PC-3 (cell line): ENCODE measurements at regions not wholly inside any gene's neighbourhood (a gene's known extent, or its start where the extent isn't known, plus 50 kb on each side); places are given as distances from the start of the nearest gene placed in this dataset.

Experiments used
- ATAC-seq: fragments of 200-7000 bp; cut with Tn5 transposase; 2 replicates; pipeline ENCODE4 v1.9.1; 2020; ENCODE audit warnings: mild to moderate bottlenecking, moderate library complexity
- BruUV-seq: library from RNA; stranded (reverse); fragments of 400-500 nt; replicated peaks from 2 replicates; lab custom pipeline; 2021; lab: Mats Ljungman, UMichigan
- CTCF ChIA-PET: fragments of 300-600 bp; sonication (Branson Sonifier 250); formaldehyde crosslinking; loops from one replicate; lab custom pipeline; 2022; ENCODE audit warnings: antibody characterized with exemption; lab: Charles Lee
- POLR2A ChIA-PET: fragments of 300-600 bp; sonication (Branson Sonifier 250); formaldehyde crosslinking; loops from one replicate; lab custom pipeline; 2022; ENCODE audit warnings: antibody characterized with exemption; ENCODE audit not compliant: unreplicated experiment; lab: Charles Lee
- DNase-seq: peaks from one replicate; pipeline ENCODE4 v3.0.0-alpha.2; 2015
- H2AFZ ChIP-seq: fragments of 300-600 bp; sonication (generic); 2 replicates; pipeline ENCODE4 v1.6.0; 2016; ENCODE audit warnings: antibody characterized with exemption, low read length
- H3F3A ChIP-seq: fragments of 300-600 bp; sonication (generic); one replicate; pipeline ENCODE4 v1.6.0; 2017; ENCODE audit warnings: antibody characterized with exemption, low read length, control low read depth, mild to moderate bottlenecking; ENCODE audit not compliant: unreplicated experiment
- H3K27ac ChIP-seq: fragments of 300-600 bp; sonication (generic); 2 replicates; pipeline ENCODE4 v1.5.1; 2016; ENCODE audit warnings: mild to moderate bottlenecking, low read length
- H3K27me3 ChIP-seq: fragments of 300-600 bp; sonication (generic); 2 replicates; pipeline ENCODE4 v1.6.1; 2016; ENCODE audit warnings: low read length, mixed read lengths
- H3K36me3 ChIP-seq: fragments of 300-600 bp; sonication (generic); 2 replicates; pipeline ENCODE4 v1.6.1; 2016; ENCODE audit warnings: low read depth, mixed run types, low read length, mixed read lengths
- H3K4me1 ChIP-seq: fragments of 300-600 bp; sonication (generic); 2 replicates; pipeline ENCODE4 v1.5.1; 2016; ENCODE audit warnings: low read length; ENCODE audit not compliant: insufficient read depth
- H3K4me2 ChIP-seq: fragments of 300-600 bp; sonication (generic); 2 replicates; pipeline ENCODE4 v1.6.0; 2016; ENCODE audit warnings: low read length
- H3K4me3 ChIP-seq: fragments of 300-600 bp; sonication (generic); 2 replicates; pipeline ENCODE4 v1.5.1; 2016; ENCODE audit warnings: mild to moderate bottlenecking, low read length, mixed read lengths
- H3K79me2 ChIP-seq: fragments of 300-600 bp; sonication (generic); 2 replicates; pipeline ENCODE4 v1.6.1; 2017; ENCODE audit warnings: low read length, mixed read lengths
- H3K9ac ChIP-seq: fragments of 300-600 bp; sonication (generic); 2 replicates; pipeline ENCODE4 v1.6.0; 2016; ENCODE audit warnings: mild to moderate bottlenecking, low read length
- H3K9me2 ChIP-seq: fragments of 300-600 bp; sonication (generic); replicated peaks from 2 replicates; pipeline ENCODE4 v1.6.1; 2016; ENCODE audit warnings: mixed run types, low read length, mixed read lengths
- H3K9me3 ChIP-seq: fragments of 300-600 bp; sonication (generic); 2 replicates; pipeline ENCODE4 v1.6.1; 2016; ENCODE audit warnings: low read length, mixed read lengths
- H4K20me1 ChIP-seq: fragments of 300-600 bp; sonication (generic); 2 replicates; pipeline ENCODE4 v1.6.1; 2016; ENCODE audit warnings: low read length, mixed read lengths
- CTCF ChIP-seq: fragments of 300-600 bp; sonication (generic); conservative IDR thresholded peaks from 2 replicates; pipeline ENCODE4 v1.5.1; 2017; ENCODE audit warnings: antibody characterized with exemption, low read depth, mild to moderate bottlenecking, low read length
- EZH2 ChIP-seq: fragments of 300-600 bp; sonication (generic); IDR thresholded peaks from one replicate; pipeline ENCODE4 v1.6.1; 2017; ENCODE audit warnings: antibody characterized with exemption, mild to moderate bottlenecking, low read length; ENCODE audit not compliant: unreplicated experiment
- EZH2phosphoT487 ChIP-seq: fragments of 300-600 bp; sonication (generic); IDR thresholded peaks from 2 replicates; pipeline ENCODE4 v1.6.1; 2018; ENCODE audit warnings: mild to moderate bottlenecking, antibody characterized with exemption, low read length, borderline replicate concordance
- intact Hi-C: fragments of 100-400 bp; cut with micrococcal nuclease; formaldehyde crosslinking; loops from 2 replicates; pipeline ENCODE4 v1.9.0; 2023

GRCh38 chr22:27501191-27501936 lies 300.2 kb downstream of the MN1 start:
- Histone ChIP-seq H3K27me3 (no peaks in the 10 kb centered on the region), H3K9ac (no peak overlapping the region), H3K79me2 (no peaks in the 10 kb centered on the region), H2AFZ (no peak overlapping the region), H3K4me3 (no peak overlapping the region), H3F3A (no peaks in the 10 kb centered on the region), H3K36me3 (no peaks in the 10 kb centered on the region), H3K4me2 (no peak overlapping the region), H3K9me2 (no peaks in the 10 kb centered on the region), H3K9me3 (no peaks in the 10 kb centered on the region), H4K20me1 (no peaks in the 10 kb centered on the region), H3K27ac (no peak overlapping the region), H3K4me1 (no peaks in the 10 kb centered on the region)
- no TSS peak for BruUV-seq
- DNase-seq: no peak
- intact Hi-C loops: no loop called here
- POLR2A ChIA-PET: no interaction called here
- no peak for ATAC-seq
- CTCF ChIA-PET: no interaction called here
- TF ChIP-seq EZH2 (no peak), CTCF (no peak), EZH2phosphoT487 (no peak)

GRCh38 chr22:27502327-27502726 lies 299.2 kb downstream of the MN1 start:
- no peaks in the 10 kb centered on the region for H3K9me2 ChIP-seq
- no peaks in the 10 kb centered on the region for H3K27me3 ChIP-seq
- ATAC-seq (no peak), DNase-seq (no peak)
- ChIA-PET CTCF (no interaction called here), POLR2A (no interaction called here)
- H3K9me3 ChIP-seq: no peaks in the 10 kb centered on the region
- H3F3A ChIP-seq: no peaks in the 10 kb centered on the region
- no peak for TF ChIP-seq CTCF
- H3K4me1 ChIP-seq: peaks cover 6% of the 10 kb centered on the region
- no peaks in the 10 kb centered on the region for H3K79me2 ChIP-seq
- no peak overlapping the region for H3K4me2 ChIP-seq
- no peaks in the 10 kb centered on the region for H3K36me3 ChIP-seq
- H4K20me1 ChIP-seq: no peaks in the 10 kb centered on the region
- H2AFZ ChIP-seq: no peak overlapping the region
- intact Hi-C loops: no loop called here
- H3K9ac ChIP-seq: no peak overlapping the region
- no peak overlapping the region for H3K4me3 ChIP-seq
- H3K27ac ChIP-seq: no peak overlapping the region
- BruUV-seq: no TSS peak

- H3K4me1 ChIP-seq: peaks cover 22% of the 10 kb centered on the region
- ChIA-PET POLR2A (no interaction called here), CTCF (no interaction called here)
- intact Hi-C loops: no loop called here
- no peaks in the 10 kb centered on the region for H3K79me2 ChIP-seq
- no peak overlapping the region for H3K4me3 ChIP-seq
- no peak overlapping the region for H3K4me2 ChIP-seq
- no peak overlapping the region for H2AFZ ChIP-seq
- no peak overlapping the region for H3K27ac ChIP-seq
- DNase-seq: no peak
- no peaks in the 10 kb centered on the region for H3K27me3 ChIP-seq
- no peak for TF ChIP-seq CTCF
- TF ChIP-seq EZH2: no peak
- no peak for TF ChIP-seq EZH2phosphoT487
- no peaks in the 10 kb centered on the region for H3K9me2 ChIP-seq
- H3K9ac ChIP-seq: no peak overlapping the region
- BruUV-seq: no TSS peak
- H3K36me3 ChIP-seq: no peaks in the 10 kb centered on the region
- H4K20me1 ChIP-seq: no peaks in the 10 kb centered on the region
- no peaks in the 10 kb centered on the region for H3K9me3 ChIP-seq
- no peaks in the 10 kb centered on the region for H3F3A ChIP-seq
- no peak for ATAC-seq
Measured at GRCh38 chr22:27504360-27505253, 296.9 kb downstream of the MN1 start.
